C1 segment of cervical spinal cord (tissue), 14 donors: ENCODE measurements at regions not wholly inside any gene's neighbourhood (a gene's known extent, or its start where the extent isn't known, plus 50 kb on each side); places are given as distances from the start of the nearest gene placed in this dataset.
"Not testable (repeated sequence)": the region's sequence is repeated elsewhere in the genome, so short reads cannot be mapped to it uniquely, and the experiment has no call there.

Experiments
- DNase-seq, 14 donors: peaks; one replicate each; lab custom pipeline; 2025; lab: John Stamatoyannopoulos, UW

GRCh38 chr10:21406595-21407193, 118.8 kb downstream of the SKIDA1 start:
- DNase-seq: no peak

GRCh38 chr10:21405981-21406380, 119.5 kb downstream of the SKIDA1 start:
- no peak for DNase-seq

GRCh38 chr10:21403256-21404015, 122.0 kb downstream of the SKIDA1 start:
- DNase-seq: no peak

GRCh38 chr10:21402606-21403083, 122.8 kb downstream of the SKIDA1 start:
- DNase-seq: no peak

GRCh38 chr10:21401196-21401595, 124.3 kb downstream of the SKIDA1 start:
- DNase-seq: no peak

GRCh38 chr10:21399392-21400035, 126.0 kb downstream of the SKIDA1 start:
- DNase-seq: no peak

GRCh38 chr10:21398563-21399231, 126.8 kb downstream of the SKIDA1 start:
- DNase-seq: no peak

- DNase-seq: no peak
Measured at GRCh38 chr10:21396889-21397288, 128.6 kb downstream of the SKIDA1 start.

GRCh38 chr10:21393931-21394330, 131.6 kb downstream of the SKIDA1 start:
- DNase-seq: no peak

GRCh38 chr10:21388589-21388988, 136.9 kb downstream of the SKIDA1 start:
- DNase-seq: no peak

GRCh38 chr10:21387868-21388267, 137.6 kb downstream of the SKIDA1 start:
- DNase-seq: no peak

- DNase-seq: no peak
Measured at GRCh38 chr10:21385996-21386585, 139.4 kb downstream of the SKIDA1 start.

GRCh38 chr10:21385536-21385935, 139.9 kb downstream of the SKIDA1 start:
- DNase-seq: no peak

GRCh38 chr10:21379143-21379542, 146.3 kb downstream of the SKIDA1 start:
- DNase-seq: no peak

- DNase-seq: not testable (repeated sequence)
Measured at GRCh38 chr10:21375274-21375673, 150.2 kb downstream of the SKIDA1 start.

GRCh38 chr10:21373881-21374280, 151.6 kb downstream of the SKIDA1 start:
- DNase-seq: not testable (repeated sequence)

- no peak for DNase-seq
Measured at GRCh38 chr10:21372651-21373410, 152.7 kb downstream of the SKIDA1 start.

GRCh38 chr10:21369697-21370096, 155.8 kb downstream of the SKIDA1 start:
- DNase-seq: no peak

GRCh38 chr10:21368728-21369425, 156.6 kb downstream of the SKIDA1 start:
- DNase-seq: no peak

- no peak for DNase-seq
Measured at GRCh38 chr10:21368022-21368582, 157.4 kb downstream of the SKIDA1 start.
